Common myeloid progenitor, CD34-positive (primary cell): ENCODE measurements at regions not wholly inside any gene's neighbourhood (a gene's known extent, or its start where the extent isn't known, plus 50 kb on each side); places are given as distances from the start of the nearest gene placed in this dataset.

Experiments
- CTCF ChIA-PET: fragments of 350-600 bp; sonication (Branson Sonifier 250); formaldehyde crosslinking; loops from one replicate; lab custom pipeline; 2021; ENCODE audit warnings: antibody characterized with exemption; lab: Charles Lee
- POLR2A ChIA-PET: fragments of 350-600 bp; sonication (Branson Sonifier 250); formaldehyde crosslinking; loops from one replicate; lab custom pipeline; 2021; ENCODE audit warnings: antibody characterized with exemption; lab: Charles Lee
- DNase-seq, 3 donors: peaks; one replicate each; pipeline versions ENCODE4 v3.0.0 to v3.0.0-alpha.2; 2013
- H3K27ac ChIP-seq, 2 experiments: 1 replicate in 1 of 2; 2 replicates in 1 of 2; pipeline ENCODE4 v1.7.0; 2013; ENCODE audit warnings: inconsistent platforms in 2 of 2, low read length in 2 of 2, mild to moderate bottlenecking in 2 of 2, low read depth in 1 of 2, moderate library complexity in 1 of 2; ENCODE audit not compliant: severe bottlenecking in 2 of 2, insufficient read depth in 1 of 2, poor library complexity in 1 of 2
- H3K27me3 ChIP-seq, 5 experiments: replicated peaks in 2 of 5; 1 replicate in 3 of 5; 2 replicates in 2 of 5; pipeline versions ENCODE4 v1.6.1 to v1.7.0; 2013; ENCODE audit warnings: low read length in 4 of 5, mild to moderate bottlenecking in 2 of 5, moderate library complexity in 2 of 5, inconsistent platforms in 1 of 5; ENCODE audit not compliant: insufficient read depth in 5 of 5, control insufficient read depth in 4 of 5
- H3K36me3 ChIP-seq, 4 experiments: 1 replicate in 2 of 4; 2 replicates in 2 of 4; pipeline versions ENCODE4 v1.6.1 to v1.7.0; 2013; ENCODE audit warnings: low read length in 3 of 4, control low read depth in 1 of 4, mild to moderate bottlenecking in 1 of 4; ENCODE audit not compliant: control insufficient read depth in 4 of 4, insufficient read depth in 4 of 4
- H3K4me1 ChIP-seq, 4 experiments: 1 replicate in 3 of 4; 2 replicates in 1 of 4; pipeline versions ENCODE4 v1.6.1 to v1.7.1; 2013; ENCODE audit warnings: low read length in 3 of 4, mild to moderate bottlenecking in 3 of 4, control low read depth in 1 of 4, inconsistent platforms in 1 of 4, moderate library complexity in 1 of 4; ENCODE audit not compliant: control insufficient read depth in 4 of 4, insufficient read depth in 4 of 4; ENCODE audit errors: control extremely low read depth in 1 of 4
- H3K4me3 ChIP-seq, 7 experiments: 1 replicate in 4 of 7; 2 replicates in 3 of 7; pipeline versions ENCODE4 v1.5.1 to v1.7.0; 2013; ENCODE audit warnings: mild to moderate bottlenecking in 7 of 7, low read length in 6 of 7, moderate library complexity in 6 of 7, inconsistent platforms in 2 of 7, low read depth in 2 of 7, control low read depth in 1 of 7; ENCODE audit not compliant: insufficient read depth in 4 of 7, control insufficient read depth in 1 of 7; ENCODE audit errors: extremely low read depth in 1 of 7
- H3K9me3 ChIP-seq, 5 experiments: 1 replicate in 4 of 5; 2 replicates in 1 of 5; pipeline versions ENCODE4 v1.6.1 to v1.7.1; 2013; ENCODE audit warnings: low read length in 4 of 5, mild to moderate bottlenecking in 2 of 5, inconsistent platforms in 1 of 5, low read depth in 1 of 5, moderate library complexity in 1 of 5; ENCODE audit not compliant: control insufficient read depth in 4 of 5, insufficient read depth in 2 of 5; ENCODE audit errors: control extremely low read depth in 1 of 5
- WGBS: methylation state at CpG from one replicate; pipeline ENCODE4 v1.1.5; 2013; ENCODE audit not compliant: insufficient coverage; 5-methylcytosine and 5-hydroxymethylcytosine counted together

DNA sequence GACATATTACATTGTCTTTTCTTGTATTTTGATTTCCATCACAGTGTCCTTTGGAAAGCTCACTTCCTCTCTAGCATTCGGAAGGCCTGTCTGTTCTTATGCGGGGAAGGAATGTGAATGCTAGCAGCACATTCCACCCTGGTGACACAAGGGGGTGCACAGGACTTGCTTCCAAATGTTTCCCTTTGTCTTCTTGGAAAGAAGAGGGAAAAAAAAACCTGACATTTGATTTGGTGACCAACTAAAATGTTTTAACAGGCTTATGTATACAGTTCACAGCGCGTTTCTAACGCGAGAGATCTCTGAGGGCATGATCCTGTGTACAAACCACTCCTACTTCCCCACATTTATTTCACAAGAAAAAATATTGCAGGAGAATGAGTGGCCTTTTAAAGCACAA lies 107.6 kb upstream of the FXR1 start:
- Histone ChIP-seq H3K27ac (no peak overlapping the region), H3K27me3 (peaks cover 0 to 2% (median 0%) of the 10 kb centered on the region in 5 experiments), H3K36me3 (no peaks in the 10 kb centered on the region), H3K4me1 (no peaks in the 10 kb centered on the region), H3K4me3 (no peak overlapping the region), H3K9me3 (no peaks in the 10 kb centered on the region)
- POLR2A ChIA-PET: no interaction called here
- no CpG with 5 or more reads among the region's 6 CpGs for WGBS
- CTCF ChIA-PET: interaction anchor here (1.2 kb wide), 1 partner anchor 23 kb away, joined by 3 read pairs; no protein-coding TSS in a partner anchor
- DNase-seq: no peak

DNA sequence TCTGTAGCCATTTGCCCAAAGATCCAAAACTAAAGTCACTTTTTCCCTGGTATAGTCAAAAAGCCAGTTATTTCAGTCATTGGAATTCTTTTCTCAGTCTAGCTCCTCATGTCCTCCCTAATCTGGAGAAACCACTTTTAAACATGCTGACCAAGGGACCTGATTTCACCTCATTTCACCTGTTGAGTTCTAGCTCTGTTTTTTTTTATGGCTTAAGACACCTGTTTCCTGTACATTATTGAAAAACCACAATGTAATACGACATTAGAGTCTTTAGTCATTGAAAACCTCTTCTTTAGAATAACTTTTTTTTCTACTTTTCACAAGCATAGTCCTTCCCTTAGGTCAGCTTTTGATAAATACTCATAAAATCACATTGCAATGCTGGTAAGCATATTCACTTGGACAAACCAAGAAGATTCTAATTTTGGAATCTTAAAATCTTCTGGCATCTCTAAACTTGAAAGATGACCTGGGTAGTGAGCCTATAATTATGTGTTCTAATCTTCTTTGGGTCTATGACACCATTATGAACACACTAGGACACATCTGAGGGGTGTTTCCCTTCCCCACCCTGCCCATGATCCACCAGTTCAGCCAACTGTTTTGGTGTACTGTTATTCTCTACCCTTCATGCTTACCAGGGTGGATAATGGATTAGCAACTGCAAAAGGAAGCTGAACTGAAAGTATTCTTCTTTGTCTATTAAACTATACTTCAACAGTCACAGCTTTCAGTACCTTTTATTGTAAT lies 103.5 kb upstream of the FXR1 start:
- 0% methylated on average over 1 of the region's 1 CpG for WGBS
- Histone ChIP-seq H3K4me3 (no peak overlapping the region), H3K27ac (no peak overlapping the region), H3K4me1 (no peaks in the 10 kb centered on the region), H3K9me3 (no peaks in the 10 kb centered on the region), H3K27me3 (peaks cover 0 to 2% (median 0%) of the 10 kb centered on the region in 5 experiments), H3K36me3 (no peaks in the 10 kb centered on the region)
- peak in 1 of 3 donors; percentile 11 for DNase-seq
- CTCF ChIA-PET: no interaction called here
- POLR2A ChIA-PET: no interaction called here

DNA sequence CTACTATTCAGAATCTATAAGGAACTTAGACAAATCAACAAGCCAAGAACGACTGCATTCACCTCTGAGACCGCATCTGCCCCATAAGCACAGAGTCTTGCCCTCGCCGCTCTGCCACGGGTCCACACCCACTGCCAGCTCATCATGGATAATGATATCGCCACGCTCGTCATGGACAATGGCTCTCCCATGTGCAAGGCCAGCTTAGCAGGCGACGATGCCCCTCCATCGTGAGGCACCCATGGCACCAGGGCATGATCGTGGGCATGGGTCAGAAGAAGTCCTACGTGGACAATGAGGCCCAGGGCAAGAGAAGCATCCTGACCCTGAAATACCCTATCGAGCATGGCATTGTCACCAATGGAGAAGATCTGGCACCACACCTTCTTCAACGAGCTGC lies 92.1 kb upstream of the FXR1 start:
- Histone ChIP-seq H3K27ac (no peak overlapping the region), H3K4me3 (no peak overlapping the region), H3K27me3 (no peaks in the 10 kb centered on the region), H3K36me3 (no peaks in the 10 kb centered on the region), H3K4me1 (no peaks in the 10 kb centered on the region), H3K9me3 (no peaks in the 10 kb centered on the region)
- POLR2A ChIA-PET: no interaction called here
- no peak for DNase-seq
- 98% methylated on average over 15 of the region's 15 CpGs for WGBS
- CTCF ChIA-PET: no interaction called here

DNA sequence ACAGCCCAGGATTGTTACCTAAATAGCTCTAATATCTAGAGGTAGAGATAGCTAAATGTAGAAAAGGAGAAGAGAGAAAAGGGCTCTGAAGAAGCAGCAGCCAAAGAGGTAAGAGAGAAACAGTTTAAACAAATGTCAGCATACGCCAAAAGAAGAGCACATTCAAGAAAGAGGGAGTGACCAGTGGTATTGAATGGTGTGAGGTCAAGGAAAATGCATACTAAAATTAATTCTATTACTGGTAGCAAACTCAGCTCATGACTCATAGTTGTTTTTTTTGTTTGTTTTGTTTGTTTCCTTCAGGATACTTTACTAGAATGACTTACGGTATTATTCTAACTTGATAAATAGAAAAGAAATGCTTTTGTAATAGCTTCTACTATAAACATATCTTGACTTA lies 86.5 kb upstream of the FXR1 start:
- DNase-seq: no peak
- Histone ChIP-seq H3K36me3 (no peaks in the 10 kb centered on the region), H3K4me1 (no peaks in the 10 kb centered on the region), H3K27me3 (no peaks in the 10 kb centered on the region), H3K27ac (no peak overlapping the region), H3K4me3 (no peak overlapping the region), H3K9me3 (no peaks in the 10 kb centered on the region)
- no CpG with 5 or more reads among the region's 2 CpGs for WGBS
- POLR2A ChIA-PET: no interaction called here
- CTCF ChIA-PET: interaction anchor here (1.7 kb wide), 1 partner anchor 19 kb away, joined by 4 read pairs; no protein-coding TSS in a partner anchor

DNA sequence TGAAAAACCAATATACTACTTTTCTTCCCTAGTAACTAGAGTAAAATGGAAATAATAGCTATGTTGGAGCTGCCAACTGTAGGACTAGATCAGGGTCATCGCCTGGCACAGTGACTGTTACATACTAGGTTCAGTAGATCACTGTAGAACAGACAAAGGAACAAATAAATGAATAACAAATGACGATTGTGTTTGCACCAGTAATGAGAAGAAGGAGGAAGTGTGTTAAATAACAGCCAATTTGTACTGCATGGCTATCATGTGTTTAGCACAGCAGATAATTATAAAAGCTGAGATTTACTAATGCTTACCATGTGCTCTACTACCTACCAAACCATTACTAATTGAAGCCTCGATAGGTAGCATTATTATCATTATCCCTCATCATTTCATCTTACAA lies 85.3 kb upstream of the FXR1 start:
- POLR2A ChIA-PET: no interaction called here
- Histone ChIP-seq H3K27ac (no peak overlapping the region), H3K27me3 (no peaks in the 10 kb centered on the region), H3K9me3 (no peaks in the 10 kb centered on the region), H3K4me1 (no peaks in the 10 kb centered on the region), H3K4me3 (no peak overlapping the region), H3K36me3 (no peaks in the 10 kb centered on the region)
- CTCF ChIA-PET: no interaction called here
- no CpG with 5 or more reads among the region's 3 CpGs for WGBS
- no peak for DNase-seq

DNA sequence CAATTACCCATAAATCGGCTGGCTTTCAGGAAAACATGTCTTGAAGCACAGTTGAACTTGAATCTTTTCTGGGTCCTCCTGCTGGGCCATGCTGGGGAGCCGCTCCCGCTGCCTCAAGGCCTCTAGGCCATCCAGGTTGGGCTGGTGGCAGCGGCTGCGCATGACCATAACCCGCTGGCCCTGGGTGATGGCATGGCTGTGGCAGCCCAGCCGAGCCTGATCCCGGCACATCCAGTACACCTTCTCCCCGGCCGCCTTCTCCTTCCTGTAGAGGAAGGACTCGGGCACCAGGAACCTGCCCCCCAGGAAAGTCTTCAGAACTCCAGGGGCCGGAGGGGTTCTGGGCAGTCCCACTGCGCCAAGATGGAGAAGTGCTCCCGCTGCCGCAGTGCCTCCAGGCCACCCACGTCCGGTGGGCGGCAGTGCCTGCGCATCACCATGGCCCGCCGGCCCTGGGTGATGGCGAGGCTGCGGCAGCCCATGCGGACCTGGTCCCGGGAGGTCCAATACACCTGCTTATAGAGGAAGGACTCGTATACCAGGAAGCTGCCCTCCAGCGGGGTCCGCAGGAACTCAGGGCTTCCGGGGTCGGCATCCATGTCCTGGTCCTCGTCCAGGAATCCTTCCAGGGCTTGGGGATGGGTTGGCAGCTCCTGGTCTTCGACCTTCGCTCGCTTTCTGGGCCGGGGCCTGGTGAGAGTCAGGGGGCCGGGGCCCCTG lies 84.3 kb upstream of the FXR1 start:
- H3K36me3 ChIP-seq: no peaks in the 10 kb centered on the region
- ChIA-PET CTCF (no interaction called here), POLR2A (no interaction called here)
- H3K9me3 ChIP-seq: no peaks in the 10 kb centered on the region
- 99% methylated on average over 32 of the region's 36 CpGs for WGBS
- H3K27ac ChIP-seq: no peak overlapping the region
- H3K4me3 ChIP-seq: no peak overlapping the region
- no peaks in the 10 kb centered on the region for H3K27me3 ChIP-seq
- no peaks in the 10 kb centered on the region for H3K4me1 ChIP-seq
- no peak for DNase-seq

DNA sequence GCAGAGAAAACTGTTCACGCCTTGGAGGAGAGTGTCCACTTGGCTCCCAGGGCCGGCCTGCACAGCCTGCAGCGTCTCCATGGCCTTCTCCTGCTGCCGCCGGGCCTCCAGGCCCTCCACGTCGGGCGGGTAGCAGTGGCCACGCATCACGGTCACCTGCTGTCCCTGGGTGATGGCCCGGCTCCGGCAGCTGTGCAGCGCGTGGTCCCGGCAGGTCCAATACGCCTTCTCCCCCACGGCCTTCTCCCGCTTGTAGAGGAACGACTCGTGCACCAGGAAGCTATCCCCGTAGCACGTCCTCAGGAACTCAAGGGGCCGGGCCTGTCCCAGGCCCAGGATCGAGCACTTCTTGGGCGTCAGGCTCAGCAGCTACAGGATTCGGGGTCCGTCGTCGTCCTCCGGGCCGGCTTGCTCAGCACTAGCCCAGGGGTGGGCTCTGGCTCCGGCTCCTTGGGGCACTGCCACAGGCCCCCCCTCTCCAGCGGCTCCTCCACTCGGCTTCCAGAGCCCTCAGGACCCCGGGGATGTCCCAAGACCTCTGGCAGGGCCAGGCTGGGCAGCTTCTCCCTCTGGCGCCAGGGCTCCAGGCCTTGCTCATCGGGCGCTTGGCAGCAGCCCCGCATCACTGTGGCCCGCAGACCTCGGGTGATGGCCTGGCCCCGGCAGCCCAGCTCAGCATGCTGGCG lies 83.6 kb upstream of the FXR1 start:
- POLR2A ChIA-PET: no interaction called here
- Histone ChIP-seq H3K4me1 (no peaks in the 10 kb centered on the region), H3K9me3 (no peaks in the 10 kb centered on the region), H3K4me3 (no peak overlapping the region), H3K27me3 (no peaks in the 10 kb centered on the region), H3K36me3 (no peaks in the 10 kb centered on the region), H3K27ac (no peak overlapping the region)
- no peak for DNase-seq
- CTCF ChIA-PET: no interaction called here
- 95% methylated on average over 40 of the region's 43 CpGs for WGBS
